Skeletal muscle satellite cell (primary cell): ENCODE measurements at regions not wholly inside any gene's neighbourhood (a gene's known extent, or its start where the extent isn't known, plus 50 kb on each side); places are given as distances from the start of the nearest gene placed in this dataset.

Source experiments
- H3K27me3 ChIP-seq: 2 replicates; pipeline ENCODE4 v1.7.0; 2013; ENCODE audit warnings: low read length; ENCODE audit not compliant: control insufficient read depth, insufficient read depth
- H3K36me3 ChIP-seq: 2 replicates; pipeline ENCODE4 v1.7.0; 2013; ENCODE audit warnings: mild to moderate bottlenecking, control low read depth, low read length; ENCODE audit not compliant: insufficient read depth
- H3K4me1 ChIP-seq: 2 replicates; pipeline ENCODE4 v1.7.0; 2013; ENCODE audit warnings: low read length; ENCODE audit not compliant: control insufficient read depth, insufficient read depth
- H3K4me2 ChIP-seq: 2 replicates; pipeline ENCODE4 v1.7.0; 2013; ENCODE audit warnings: mild to moderate bottlenecking, low read length
- H3K4me3 ChIP-seq: 2 replicates; pipeline ENCODE4 v1.7.0; 2013; ENCODE audit warnings: low read length
- H3K9ac ChIP-seq: 2 replicates; pipeline ENCODE4 v1.7.0; 2013; ENCODE audit warnings: mild to moderate bottlenecking, low read depth, low read length, moderate library complexity
- H3K9me3 ChIP-seq: replicated peaks from 2 replicates; pipeline ENCODE4 v1.7.0; 2013; ENCODE audit warnings: mild to moderate bottlenecking, control low read depth, low read length

DNA sequence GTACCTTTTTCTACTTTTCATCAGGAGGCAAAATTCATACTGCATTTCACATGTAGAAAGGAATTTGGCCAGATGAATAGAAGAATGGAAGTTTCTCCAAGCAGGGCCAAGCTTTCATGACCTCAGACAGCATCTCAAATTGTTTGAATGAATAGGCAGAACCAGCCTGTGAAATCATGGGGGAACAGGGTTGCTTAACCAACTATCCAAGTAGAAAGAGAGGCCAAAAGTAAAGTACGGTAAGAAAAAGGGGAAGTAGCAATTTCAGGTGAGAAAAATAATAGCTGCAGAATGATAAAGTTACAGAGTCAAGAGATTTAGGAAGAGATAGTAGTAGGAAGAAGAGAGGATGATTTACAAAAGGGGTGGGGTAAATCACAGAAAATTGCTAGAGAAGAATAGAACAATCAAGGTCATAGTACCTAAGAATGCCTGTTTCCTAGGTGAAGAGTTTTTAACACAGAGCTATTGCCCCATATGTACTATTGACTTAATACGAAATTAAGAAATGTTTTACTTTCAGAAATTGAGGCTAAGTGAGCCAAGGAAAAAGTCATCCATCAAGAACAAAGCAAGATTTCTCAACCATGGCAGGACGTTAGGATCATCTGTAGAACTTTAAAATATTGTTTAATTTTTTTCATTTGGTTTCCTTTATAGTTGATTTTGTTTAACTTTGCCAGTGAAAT lies 177.1 kb upstream of the TET2 start:
- H3K4me3 ChIP-seq = no peak overlapping the region
- H3K27me3 ChIP-seq = no peaks in the 10 kb centered on the region
- no peaks in the 10 kb centered on the region for H3K36me3 ChIP-seq
- no peak overlapping the region for H3K4me2 ChIP-seq
- no peak overlapping the region for H3K9ac ChIP-seq
- H3K9me3 ChIP-seq = no peaks in the 10 kb centered on the region
- H3K4me1 ChIP-seq = peaks cover 9% of the 10 kb centered on the region

DNA sequence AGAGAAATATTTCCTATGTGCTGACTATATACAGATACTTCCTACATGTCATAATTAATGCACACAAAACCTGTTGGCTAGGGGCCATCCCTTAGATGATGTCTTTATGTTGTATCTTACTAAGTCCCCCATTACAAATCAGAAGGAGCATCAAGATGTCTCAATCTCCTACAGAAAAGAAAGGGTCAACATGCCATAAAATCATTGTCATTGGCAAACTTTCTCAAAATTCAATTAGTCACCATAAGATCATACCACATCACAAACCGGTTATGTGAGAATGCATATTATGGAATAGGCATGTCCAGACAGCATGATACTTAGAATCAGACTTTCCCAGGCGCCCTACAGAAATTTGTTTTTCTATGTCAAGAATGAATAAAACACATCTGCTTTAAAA lies 175.2 kb upstream of the TET2 start:
- Histone ChIP-seq H3K4me1 (peaks cover 9% of the 10 kb centered on the region), H3K27me3 (no peaks in the 10 kb centered on the region), H3K9ac (no peak overlapping the region)

DNA sequence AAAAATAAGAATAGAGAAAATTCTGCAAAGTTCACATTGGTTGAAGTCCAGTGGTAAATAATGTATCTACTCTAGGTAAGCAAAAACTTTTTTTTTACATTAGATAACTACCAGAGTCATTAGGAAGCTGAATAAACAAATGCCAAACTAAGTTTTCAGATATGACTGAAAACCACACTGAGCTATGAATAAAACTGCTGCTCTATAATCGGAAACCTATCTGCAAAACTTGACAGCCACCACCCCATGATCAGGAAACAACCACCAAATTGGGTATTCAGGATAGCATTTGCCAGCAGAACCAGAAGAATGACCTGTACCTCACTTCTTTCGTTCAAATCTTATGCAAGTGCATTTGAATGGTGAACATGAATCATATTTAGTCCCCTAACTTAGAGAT lies 173.0 kb upstream of the TET2 start:
- no peak overlapping the region for H3K4me3 ChIP-seq
- no peak overlapping the region for H3K4me2 ChIP-seq
- no peak overlapping the region for H3K9ac ChIP-seq
- no peaks in the 10 kb centered on the region for H3K27me3 ChIP-seq
- peaks cover 9% of the 10 kb centered on the region for H3K4me1 ChIP-seq
- H3K36me3 ChIP-seq = no peaks in the 10 kb centered on the region
- H3K9me3 ChIP-seq = no peaks in the 10 kb centered on the region

More for the DNA sequence above, 175.2 kb upstream of the TET2 start:
- Histone ChIP-seq H3K4me2 (no peak overlapping the region), H3K36me3 (no peaks in the 10 kb centered on the region), H3K4me3 (no peak overlapping the region), H3K9me3 (no peaks in the 10 kb centered on the region)

DNA sequence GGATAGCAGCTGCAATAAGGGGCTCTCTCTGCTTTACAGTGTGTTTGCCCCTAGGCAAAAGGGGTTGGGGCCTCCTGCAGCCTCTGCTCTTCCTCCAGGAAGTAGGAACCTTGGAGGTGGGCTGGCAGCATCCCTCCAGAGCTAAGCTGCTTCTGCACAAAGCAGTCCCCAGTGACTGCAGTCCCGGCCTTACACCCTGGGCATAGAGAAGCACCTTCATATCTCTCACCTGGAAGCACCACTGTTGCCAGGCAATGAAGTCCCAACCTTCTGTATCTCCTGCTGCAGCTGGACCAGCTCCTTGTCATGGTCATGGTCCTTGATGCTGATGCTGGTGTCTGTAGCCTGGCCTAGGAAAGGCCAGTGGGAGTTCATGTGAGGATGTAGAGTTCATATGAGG lies 171.1 kb upstream of the TET2 start:
- H3K36me3 ChIP-seq = no peaks in the 10 kb centered on the region
- no peak overlapping the region for H3K4me2 ChIP-seq
- H3K9ac ChIP-seq = no peak overlapping the region
- peaks cover 9% of the 10 kb centered on the region for H3K4me1 ChIP-seq
- no peaks in the 10 kb centered on the region for H3K9me3 ChIP-seq
- H3K27me3 ChIP-seq = no peaks in the 10 kb centered on the region
- H3K4me3 ChIP-seq = no peak overlapping the region

DNA sequence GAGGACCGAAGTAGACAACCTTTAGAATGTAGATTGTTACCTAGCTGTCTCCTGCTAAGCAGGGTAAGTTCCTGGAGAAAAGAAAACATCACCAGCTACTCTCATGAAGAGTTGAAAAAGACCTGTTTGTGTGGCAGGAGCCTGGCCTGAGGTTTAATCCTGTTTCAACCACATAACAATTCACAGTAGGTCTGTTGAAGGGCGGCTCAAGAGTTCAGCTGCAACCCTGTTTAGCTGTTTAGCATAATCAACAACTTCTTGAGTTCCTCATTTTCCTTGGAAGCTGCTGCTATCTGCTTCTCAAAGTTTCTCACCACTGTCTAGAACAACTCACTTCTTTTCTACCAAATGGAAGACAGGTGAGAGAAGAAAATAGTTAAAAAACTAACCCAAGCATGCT lies 170.4 kb upstream of the TET2 start:
- H3K4me2 ChIP-seq = no peak overlapping the region
- H3K9ac ChIP-seq = no peak overlapping the region
- no peaks in the 10 kb centered on the region for H3K27me3 ChIP-seq
- no peak overlapping the region for H3K4me3 ChIP-seq
- H3K9me3 ChIP-seq = no peaks in the 10 kb centered on the region
- H3K36me3 ChIP-seq = no peaks in the 10 kb centered on the region
- peaks cover 9% of the 10 kb centered on the region for H3K4me1 ChIP-seq

DNA sequence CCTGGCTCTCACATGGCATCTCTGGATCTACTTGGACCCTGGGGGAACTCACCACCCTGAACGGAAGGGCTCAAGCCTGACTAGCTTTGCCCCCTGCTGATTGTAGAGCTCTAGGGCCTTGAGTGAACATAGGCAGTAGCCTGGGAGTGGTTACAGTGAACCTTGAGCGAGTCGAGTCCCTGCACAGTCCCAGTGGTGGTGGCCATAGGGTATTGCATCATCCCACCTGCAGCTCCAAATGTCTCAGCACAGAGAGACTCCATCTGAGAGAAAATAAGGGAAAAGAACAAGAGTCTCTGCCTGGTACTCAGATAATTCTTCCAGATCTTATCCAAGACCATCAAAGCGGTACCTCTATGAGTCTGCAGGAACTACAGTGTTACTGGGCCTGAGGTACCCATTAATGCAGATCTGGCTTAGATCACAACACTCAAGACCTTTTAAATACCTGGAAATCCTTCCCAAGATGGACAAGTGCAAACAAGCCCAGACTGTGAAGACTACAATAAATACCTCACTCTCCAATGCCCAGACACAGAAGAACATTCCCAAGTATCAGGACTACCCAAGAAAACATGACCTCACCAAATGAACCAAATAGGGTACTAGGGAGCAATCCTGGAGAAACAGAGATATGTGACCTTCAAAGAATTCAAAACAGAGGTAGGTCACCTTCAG lies 167.5 kb upstream of the TET2 start:
- Histone ChIP-seq H3K27me3 (no peaks in the 10 kb centered on the region), H3K4me2 (no peak overlapping the region), H3K9me3 (no peaks in the 10 kb centered on the region), H3K9ac (no peak overlapping the region), H3K4me3 (no peak overlapping the region), H3K36me3 (no peaks in the 10 kb centered on the region), H3K4me1 (no peaks in the 10 kb centered on the region)

DNA sequence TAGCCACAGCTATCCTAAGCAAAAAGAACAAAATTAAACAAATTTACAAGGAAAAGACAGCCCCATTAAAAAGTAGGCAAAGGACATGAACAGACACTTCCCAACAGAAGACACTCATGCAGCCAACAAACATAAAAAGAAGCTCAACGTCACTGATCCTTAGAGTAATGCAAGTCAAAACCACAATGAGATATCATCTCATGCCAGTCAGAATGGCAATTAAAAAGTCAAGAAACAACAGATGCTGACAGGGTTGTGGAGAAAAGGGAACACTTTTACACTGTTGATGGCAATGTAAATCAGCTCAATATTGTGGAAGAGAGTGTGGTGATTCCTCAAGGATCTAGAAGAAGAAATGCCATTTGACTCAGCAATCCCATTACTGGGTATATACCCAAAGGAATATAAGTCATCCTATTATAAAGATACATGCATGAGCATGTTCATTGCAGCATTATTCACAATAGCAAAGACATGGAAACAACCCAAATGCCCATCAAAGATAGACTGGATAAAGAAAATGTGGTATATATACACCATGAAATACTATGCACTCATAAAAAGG lies 163.0 kb upstream of the TET2 start:
- Histone ChIP-seq H3K4me3 (no peak overlapping the region), H3K9me3 (no peaks in the 10 kb centered on the region), H3K27me3 (no peaks in the 10 kb centered on the region), H3K36me3 (no peaks in the 10 kb centered on the region), H3K4me2 (no peak overlapping the region), H3K9ac (no peak overlapping the region), H3K4me1 (no peaks in the 10 kb centered on the region)

DNA sequence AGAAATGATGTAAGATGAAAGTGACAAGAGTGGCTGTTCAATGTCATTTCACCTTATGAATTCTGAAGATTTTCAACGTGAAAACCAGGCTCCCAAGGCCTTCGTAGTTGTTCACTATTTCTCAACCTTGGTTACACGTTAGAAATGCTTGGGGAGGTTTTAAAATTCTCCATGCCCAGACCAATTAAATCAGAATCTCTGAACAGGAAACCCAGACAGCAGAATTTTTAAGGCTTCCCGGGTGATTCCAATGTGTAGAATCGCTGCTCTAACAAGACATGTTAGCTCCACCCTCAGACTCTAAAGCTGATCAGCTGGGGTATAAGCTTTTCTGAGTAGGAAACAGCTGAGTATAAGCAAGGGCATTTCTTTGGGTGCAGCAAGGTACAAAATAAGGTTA lies 160.4 kb upstream of the TET2 start:
- H3K9ac ChIP-seq = no peak overlapping the region
- H3K9me3 ChIP-seq = no peaks in the 10 kb centered on the region
- H3K36me3 ChIP-seq = no peaks in the 10 kb centered on the region
- H3K27me3 ChIP-seq = no peaks in the 10 kb centered on the region
- H3K4me2 ChIP-seq = no peak overlapping the region
- H3K4me1 ChIP-seq = no peaks in the 10 kb centered on the region
- no peak overlapping the region for H3K4me3 ChIP-seq

DNA sequence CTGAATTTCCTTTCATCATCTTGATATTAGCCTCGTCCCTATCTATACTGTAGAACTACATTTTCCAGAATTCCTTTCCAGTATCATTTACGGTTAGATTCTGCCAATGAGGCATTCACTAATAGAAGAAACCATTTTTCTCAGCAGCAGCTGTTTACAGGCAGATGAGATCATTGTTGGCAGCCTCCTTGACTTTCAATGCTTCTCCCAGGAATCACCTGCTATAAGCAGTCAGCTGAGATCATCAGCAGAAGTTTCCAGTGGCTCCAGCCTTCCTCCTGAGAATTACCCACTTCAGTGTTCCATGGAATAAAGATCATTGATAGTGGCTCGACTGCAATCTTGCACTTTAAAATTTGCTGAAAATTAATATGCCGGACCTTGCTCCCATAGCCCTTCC lies 157.3 kb upstream of the TET2 start:
- Histone ChIP-seq H3K9me3 (no peaks in the 10 kb centered on the region), H3K4me3 (no peak overlapping the region), H3K36me3 (no peaks in the 10 kb centered on the region), H3K27me3 (no peaks in the 10 kb centered on the region), H3K4me2 (no peak overlapping the region), H3K4me1 (no peaks in the 10 kb centered on the region), H3K9ac (no peak overlapping the region)

DNA sequence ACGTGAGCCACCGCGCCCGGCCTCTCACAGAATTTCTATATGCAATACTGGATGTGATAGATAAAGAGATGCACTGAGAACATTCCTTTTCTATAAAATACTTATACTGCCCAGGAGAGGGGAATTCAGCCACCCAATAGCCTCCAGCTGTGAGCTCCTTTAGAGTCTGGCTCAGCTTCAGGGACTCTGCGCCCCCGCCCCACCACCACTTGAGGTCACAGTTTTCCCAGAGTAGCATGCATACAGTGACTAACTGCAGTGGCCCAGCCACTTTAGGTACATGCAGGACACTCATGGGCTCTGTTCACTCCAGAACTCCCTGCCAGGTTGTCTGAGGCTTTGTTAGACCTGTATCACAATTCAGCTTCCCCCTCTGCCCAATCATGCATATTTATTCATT lies 144.4 kb upstream of the TET2 start:
- Histone ChIP-seq H3K9ac (no peak overlapping the region), H3K36me3 (no peaks in the 10 kb centered on the region), H3K4me3 (no peak overlapping the region), H3K4me2 (no peak overlapping the region), H3K4me1 (no peaks in the 10 kb centered on the region), H3K27me3 (no peaks in the 10 kb centered on the region), H3K9me3 (no peaks in the 10 kb centered on the region)

DNA sequence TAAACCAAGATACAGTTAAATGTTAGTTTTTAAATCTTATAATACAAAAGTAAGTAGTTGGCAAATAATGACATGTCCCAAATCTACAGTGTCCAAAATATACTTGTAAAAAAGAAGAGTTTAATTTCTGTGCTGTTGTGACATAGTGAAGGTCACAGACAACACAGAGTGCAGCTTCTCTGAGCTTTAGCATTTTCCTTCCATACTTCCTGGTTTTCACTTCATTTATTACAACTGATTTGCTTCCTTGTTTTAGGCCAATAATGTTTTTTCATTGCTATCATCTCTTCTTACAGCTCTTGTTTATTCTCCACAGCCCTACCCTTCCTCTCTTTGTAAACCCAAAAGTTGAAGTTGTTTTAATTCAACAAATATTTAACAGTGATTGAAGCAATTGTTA lies 132.4 kb upstream of the TET2 start:
- H3K9me3 ChIP-seq = peaks cover 3% of the 10 kb centered on the region
- H3K36me3 ChIP-seq = no peaks in the 10 kb centered on the region
- no peak overlapping the region for H3K4me2 ChIP-seq
- H3K9ac ChIP-seq = no peak overlapping the region
- H3K4me3 ChIP-seq = no peak overlapping the region
- no peaks in the 10 kb centered on the region for H3K4me1 ChIP-seq
- no peaks in the 10 kb centered on the region for H3K27me3 ChIP-seq

DNA sequence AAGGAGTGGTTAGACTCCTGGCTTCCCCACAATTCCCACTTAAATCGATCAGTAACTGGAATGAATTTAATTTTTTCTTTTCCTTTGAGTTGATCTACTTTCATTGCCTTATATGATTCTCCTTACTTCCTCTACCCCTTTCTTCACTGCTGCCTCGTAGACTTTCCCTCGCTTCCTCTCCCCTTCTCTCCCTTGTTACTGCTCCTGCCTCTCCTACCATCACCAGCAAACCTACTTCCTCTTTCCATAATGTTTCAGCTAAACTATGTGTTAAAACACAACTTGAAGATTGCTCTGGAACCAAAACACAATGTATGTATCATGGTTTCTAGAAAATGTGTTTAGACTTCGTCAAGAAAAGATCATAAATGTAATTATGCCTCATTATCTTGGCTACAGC lies 132.0 kb upstream of the TET2 start:
- Histone ChIP-seq H3K27me3 (no peaks in the 10 kb centered on the region), H3K4me1 (no peaks in the 10 kb centered on the region), H3K4me3 (no peak overlapping the region), H3K4me2 (no peak overlapping the region), H3K9me3 (peaks cover 3% of the 10 kb centered on the region), H3K36me3 (no peaks in the 10 kb centered on the region), H3K9ac (no peak overlapping the region)
